GM23338 (cell line): ENCODE measurements at regions not wholly inside any gene's neighbourhood (a gene's known extent, or its start where the extent isn't known, plus 50 kb on each side); places are given as distances from the start of the nearest gene placed in this dataset.

Experiments
- ATAC-seq: fragments of 200-7000 bp; cut with Tn5 transposase; 3 replicates; pipeline ENCODE4 v1.9.1; 2020
- DNase-seq: peaks from one replicate; pipeline ENCODE4 v3.0.0-alpha.2; 2015; ENCODE audit warnings: low spot score
- H2AFZ ChIP-seq: fragments of 200-600 bp; sonication (generic); 2 replicates; pipeline ENCODE4 v1.8.0; 2016; ENCODE audit warnings: antibody characterized with exemption, mild to moderate bottlenecking, moderate library complexity
- H3F3A ChIP-seq: fragments of 200-600 bp; sonication (generic); replicated peaks from 2 replicates; pipeline ENCODE4 v1.8.0; 2017; ENCODE audit warnings: antibody characterized with exemption, mixed run types, low read depth
- H3K27ac ChIP-seq: fragments of 200-600 bp; sonication (generic); 2 replicates; pipeline ENCODE4 v1.6.1; 2016; ENCODE audit warnings: low read depth
- H3K27me3 ChIP-seq: fragments of 200-600 bp; sonication (generic); 2 replicates; pipeline ENCODE4 v1.8.0; 2016; ENCODE audit warnings: mild to moderate bottlenecking, mixed run types, moderate library complexity; ENCODE audit not compliant: insufficient read depth
- H3K36me3 ChIP-seq: fragments of 200-600 bp; sonication (generic); 2 replicates; pipeline ENCODE4 v1.8.0; 2016; ENCODE audit warnings: mild to moderate bottlenecking; ENCODE audit not compliant: insufficient read depth
- H3K4me1 ChIP-seq: fragments of 200-600 bp; sonication (generic); 2 replicates; pipeline ENCODE4 v1.8.0; 2016; ENCODE audit warnings: mild to moderate bottlenecking, moderate library complexity; ENCODE audit not compliant: insufficient read depth
- H3K4me2 ChIP-seq: fragments of 200-600 bp; sonication (generic); 2 replicates; pipeline ENCODE4 v1.7.1; 2017; ENCODE audit warnings: mixed run types
- H3K4me3 ChIP-seq: fragments of 200-600 bp; sonication (generic); 2 replicates; pipeline ENCODE4 v1.6.1; 2016; ENCODE audit warnings: mixed run types
- H3K79me2 ChIP-seq: fragments of 200-600 bp; sonication (generic); replicated peaks from 2 replicates; pipeline ENCODE4 v1.8.0; 2017; ENCODE audit warnings: mild to moderate bottlenecking; ENCODE audit not compliant: insufficient read depth
- H3K9me2 ChIP-seq: fragments of 200-600 bp; sonication (generic); 2 replicates; pipeline ENCODE4 v1.8.0; 2017; ENCODE audit not compliant: insufficient read depth
- H4K20me1 ChIP-seq: fragments of 200-600 bp; sonication (generic); replicated peaks from 2 replicates; pipeline ENCODE4 v1.8.0; 2017; ENCODE audit warnings: mild to moderate bottlenecking; ENCODE audit not compliant: insufficient read depth
- H3K27ac Mint-ChIP-seq: 2 replicates; pipeline ENCODE4 v1.8.0; 2020; ENCODE audit warnings: inconsistent platforms, mild to moderate bottlenecking, moderate library complexity, mixed read lengths
- H3K27me3 Mint-ChIP-seq: 3 replicates; pipeline ENCODE4 v1.8.0; 2022; ENCODE audit warnings: low read depth, mild to moderate bottlenecking, moderate library complexity, mixed read lengths, inconsistent platforms; ENCODE audit not compliant: insufficient read depth, poor library complexity
- H3K36me3 Mint-ChIP-seq: 3 replicates; pipeline ENCODE4 v1.8.0; 2021; ENCODE audit warnings: low read depth, mild to moderate bottlenecking, inconsistent platforms, moderate library complexity, mixed read lengths
- H3K4me1 Mint-ChIP-seq: 3 replicates; pipeline ENCODE4 v1.8.0; 2020; ENCODE audit warnings: mild to moderate bottlenecking, inconsistent platforms, mixed read lengths
- H3K4me3 Mint-ChIP-seq: 3 replicates; pipeline ENCODE4 v1.8.0; 2021; ENCODE audit warnings: moderate library complexity, mild to moderate bottlenecking, inconsistent platforms, mixed read lengths
- H3K9me3 Mint-ChIP-seq: 3 replicates; pipeline ENCODE4 v1.8.0; 2020; ENCODE audit warnings: moderate library complexity, mild to moderate bottlenecking, inconsistent platforms, mixed read lengths
- CTCF ChIP-seq, 2 experiments: fragments of 200-600 bp in 1 of 2; sonication (generic) in 1 of 2; conservative IDR thresholded peaks; 2 replicates each; pipeline versions ENCODE4 v1.5.1 to v1.6.1; 2016 to 2017; ENCODE audit warnings: antibody characterized with exemption in 2 of 2, low read depth in 2 of 2, mild to moderate bottlenecking in 2 of 2, moderate library complexity in 1 of 2
- EZH2phosphoT487 ChIP-seq: fragments of 200-600 bp; sonication (generic); IDR thresholded peaks from one replicate; pipeline ENCODE4 v1.8.1; 2018; ENCODE audit warnings: antibody characterized with exemption; ENCODE audit not compliant: unreplicated experiment
- STAT1 ChIP-seq: IDR thresholded peaks from one replicate; pipeline ENCODE4 v1.6.1; 2016; ENCODE audit warnings: antibody characterized with exemption; ENCODE audit not compliant: unreplicated experiment
- ZNF331 ChIP-seq: fragments of 250-450 bp; sonication (Bioruptor Pico); IDR thresholded peaks from 2 replicates; pipeline ENCODE4 v1.5.0; 2020; ENCODE audit warnings: low read depth, mild to moderate bottlenecking, moderate library complexity
- TF ChIP-seq, protein P1 (sequence below): IDR thresholded peaks from one replicate; pipeline ENCODE4 v1.6.1; 2018; ENCODE audit warnings: antibody characterized with exemption; ENCODE audit not compliant: unreplicated experiment

GRCh38 chr18:78582898-78583738 is 396.5 kb upstream of the SALL3 start (continued):
- TF ChIP-seq, protein P1, sequence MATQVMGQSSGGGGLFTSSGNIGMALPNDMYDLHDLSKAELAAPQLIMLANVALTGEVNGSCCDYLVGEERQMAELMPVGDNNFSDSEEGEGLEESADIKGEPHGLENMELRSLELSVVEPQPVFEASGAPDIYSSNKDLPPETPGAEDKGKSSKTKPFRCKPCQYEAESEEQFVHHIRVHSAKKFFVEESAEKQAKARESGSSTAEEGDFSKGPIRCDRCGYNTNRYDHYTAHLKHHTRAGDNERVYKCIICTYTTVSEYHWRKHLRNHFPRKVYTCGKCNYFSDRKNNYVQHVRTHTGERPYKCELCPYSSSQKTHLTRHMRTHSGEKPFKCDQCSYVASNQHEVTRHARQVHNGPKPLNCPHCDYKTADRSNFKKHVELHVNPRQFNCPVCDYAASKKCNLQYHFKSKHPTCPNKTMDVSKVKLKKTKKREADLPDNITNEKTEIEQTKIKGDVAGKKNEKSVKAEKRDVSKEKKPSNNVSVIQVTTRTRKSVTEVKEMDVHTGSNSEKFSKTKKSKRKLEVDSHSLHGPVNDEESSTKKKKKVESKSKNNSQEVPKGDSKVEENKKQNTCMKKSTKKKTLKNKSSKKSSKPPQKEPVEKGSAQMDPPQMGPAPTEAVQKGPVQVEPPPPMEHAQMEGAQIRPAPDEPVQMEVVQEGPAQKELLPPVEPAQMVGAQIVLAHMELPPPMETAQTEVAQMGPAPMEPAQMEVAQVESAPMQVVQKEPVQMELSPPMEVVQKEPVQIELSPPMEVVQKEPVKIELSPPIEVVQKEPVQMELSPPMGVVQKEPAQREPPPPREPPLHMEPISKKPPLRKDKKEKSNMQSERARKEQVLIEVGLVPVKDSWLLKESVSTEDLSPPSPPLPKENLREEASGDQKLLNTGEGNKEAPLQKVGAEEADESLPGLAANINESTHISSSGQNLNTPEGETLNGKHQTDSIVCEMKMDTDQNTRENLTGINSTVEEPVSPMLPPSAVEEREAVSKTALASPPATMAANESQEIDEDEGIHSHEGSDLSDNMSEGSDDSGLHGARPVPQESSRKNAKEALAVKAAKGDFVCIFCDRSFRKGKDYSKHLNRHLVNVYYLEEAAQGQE = no peak
- TF ChIP-seq STAT1 (no peak), EZH2phosphoT487 (no peak), ZNF331 (CRISPR knock-in tag) (no peak), CTCF (conservative IDR thresholded peaks at IDR 0.05; ENCODE audit: low read depth in 2 of 2) (no peak)

DNA sequence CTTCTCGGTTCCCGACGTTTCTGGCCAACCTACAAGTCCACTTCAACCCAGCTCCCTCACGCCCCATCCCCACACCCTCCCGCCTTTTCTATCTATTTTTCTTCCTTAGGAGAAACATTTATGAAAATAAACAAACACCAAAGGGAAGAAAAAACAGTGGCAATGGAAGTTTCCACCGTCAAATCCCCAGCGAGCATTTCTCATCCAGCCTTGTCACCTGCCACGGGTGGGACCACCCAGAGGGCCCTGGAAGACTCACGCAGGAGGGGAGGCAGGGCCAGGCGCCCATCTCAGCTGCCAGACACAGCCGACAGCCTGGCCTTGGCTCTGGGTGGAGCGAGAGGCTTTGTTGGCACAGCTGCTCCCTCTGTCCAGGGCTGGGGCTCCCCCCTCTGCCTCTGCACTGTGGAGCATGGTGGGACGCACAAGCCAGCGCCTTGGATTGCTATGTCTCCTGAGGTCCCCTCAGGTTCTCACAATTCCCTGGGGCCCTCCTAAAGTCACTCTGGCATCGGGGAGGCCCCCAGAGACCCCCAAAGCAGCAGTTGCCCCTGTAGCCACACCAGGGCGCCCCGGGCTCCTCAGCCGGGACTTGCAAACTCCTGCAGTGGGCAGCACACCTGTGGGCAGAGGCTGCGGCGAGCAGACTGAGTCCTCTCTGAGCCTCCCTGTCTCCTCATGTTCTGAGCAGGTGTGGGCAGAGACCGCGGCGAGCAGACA is 395.7 kb upstream of the SALL3 start:
- Histone ChIP-seq H3K4me2 (no peak overlapping the region), H3K9me2 (no peaks in the 10 kb centered on the region), H3K27ac (no peak overlapping the region), H3K79me2 (no peaks in the 10 kb centered on the region), H4K20me1 (no peaks in the 10 kb centered on the region), H3K4me1 (0 out of 2 replicates have a peak, but pooled peaks cover 7% of the 10 kb centered on the region), H3K27me3 (no peaks in the 10 kb centered on the region), H3K36me3 (no peaks in the 10 kb centered on the region), H2AFZ (no peak overlapping the region), H3K4me3 (no peak overlapping the region), H3F3A (no peaks in the 10 kb centered on the region)
- no peak overlapping the region for H3K27ac Mint-ChIP-seq
- no peak for TF ChIP-seq STAT1
- DNase-seq (no peak), ATAC-seq (no peak)
- peaks cover 97% of the 10 kb centered on the region for H3K9me3 Mint-ChIP-seq
- peaks cover 32% of the 10 kb centered on the region for H3K36me3 Mint-ChIP-seq
- H3K27me3 Mint-ChIP-seq = no peaks in the 10 kb centered on the region
- no peaks in the 10 kb centered on the region; the same call in 1 of the 3 replicates for H3K4me1 Mint-ChIP-seq
- H3K4me3 Mint-ChIP-seq = no peak overlapping the region
